ENCODE measurements at regions not wholly inside any gene's neighbourhood (a gene's known extent, or its start where the extent isn't known, plus 50 kb on each side); places are given as distances from the start of the nearest gene placed in this dataset.
"Not testable (repeated sequence)": the region's sequence is repeated elsewhere in the genome, so short reads cannot be mapped to it uniquely, and the experiment has no call there.

DNA sequence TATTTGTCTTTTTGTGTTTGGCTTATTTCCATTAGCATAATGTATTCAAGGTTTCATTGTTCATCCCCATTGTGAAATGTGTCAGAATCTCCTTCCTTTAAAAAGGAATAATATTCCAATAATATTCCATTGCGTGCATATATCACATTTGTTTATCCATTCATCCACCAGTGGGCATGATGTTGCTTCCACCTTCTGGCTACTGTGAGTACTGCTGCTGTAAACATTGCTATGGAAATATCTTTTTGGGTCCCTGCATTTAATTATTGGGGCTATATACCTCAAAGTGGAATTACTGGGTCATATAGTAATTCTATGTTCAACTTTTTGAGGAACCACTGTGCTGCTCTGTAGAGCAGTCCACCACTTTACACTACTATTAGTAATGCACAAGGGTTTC, 123.1 kb downstream of the POTEG start:
- H3K4me1 Mint-ChIP-seq (ENCODE audit: low read depth); H3K9me3 ChIP-seq (ENCODE audit: control insufficient read depth in 1 of 2, insufficient read depth in 1 of 2, low read length in 2 of 2); ATAC-seq (ENCODE audit: poor library complexity); H3K4me1 ChIP-seq (ENCODE audit: insufficient read depth, low read length); H3K4me3 ChIP-seq (ENCODE audit: low read length); POLR2A ChIA-PET; H3K27me3 ChIP-seq (ENCODE audit: control insufficient read depth in 1 of 2, insufficient read depth in 2 of 2, low read length in 2 of 2); H3K27ac Mint-ChIP-seq; H3K4me3 Mint-ChIP-seq; H3K36me3 ChIP-seq (ENCODE audit: insufficient read depth, low read length); H3K9me3 Mint-ChIP-seq; DNase-seq; H3K27me3 Mint-ChIP-seq; intact Hi-C loops (cut with DNase I, micrococcal nuclease); H3K36me3 Mint-ChIP-seq (ENCODE audit: low read depth); H3K27ac ChIP-seq (ENCODE audit: low read depth in 1 of 2, low read length in 2 of 2); CTCF ChIA-PET: not testable (repeated sequence)

DNA sequence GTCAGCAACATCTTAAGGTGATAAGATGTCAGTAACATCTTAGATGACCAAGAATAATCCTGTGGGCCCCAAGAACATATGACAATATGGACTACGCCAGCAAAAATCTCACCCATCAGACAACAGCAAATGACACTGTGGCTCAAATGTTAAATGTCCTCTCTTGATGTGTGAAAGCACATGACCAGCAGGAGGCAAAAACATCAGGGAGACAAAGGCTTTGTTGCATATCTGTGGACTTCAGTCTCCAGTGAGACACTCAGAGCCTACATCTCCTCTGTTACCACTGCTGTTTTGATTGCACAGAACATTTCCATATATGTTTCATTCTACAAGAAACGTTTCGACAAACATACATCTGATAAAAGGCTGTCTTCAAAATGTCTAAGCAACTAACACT, 103.5 kb downstream of the POTEG start:
- POLR2A ChIA-PET; CTCF ChIA-PET; H3K36me3 ChIP-seq (ENCODE audit: insufficient read depth, low read length); H3K9me3 Mint-ChIP-seq; DNase-seq; H3K27me3 Mint-ChIP-seq; H3K4me3 ChIP-seq (ENCODE audit: low read length); H3K27ac ChIP-seq (ENCODE audit: low read depth in 1 of 2, low read length in 2 of 2); H3K9me3 ChIP-seq (ENCODE audit: control insufficient read depth in 1 of 2, insufficient read depth in 1 of 2, low read length in 2 of 2); H3K4me3 Mint-ChIP-seq; H3K36me3 Mint-ChIP-seq (ENCODE audit: low read depth); H3K27ac Mint-ChIP-seq; H3K27me3 ChIP-seq (ENCODE audit: control insufficient read depth in 1 of 2, insufficient read depth in 2 of 2, low read length in 2 of 2); intact Hi-C loops (cut with DNase I, micrococcal nuclease); H3K4me1 ChIP-seq (ENCODE audit: insufficient read depth, low read length); ATAC-seq (ENCODE audit: poor library complexity); H3K4me1 Mint-ChIP-seq (ENCODE audit: low read depth): not testable (repeated sequence)

DNA sequence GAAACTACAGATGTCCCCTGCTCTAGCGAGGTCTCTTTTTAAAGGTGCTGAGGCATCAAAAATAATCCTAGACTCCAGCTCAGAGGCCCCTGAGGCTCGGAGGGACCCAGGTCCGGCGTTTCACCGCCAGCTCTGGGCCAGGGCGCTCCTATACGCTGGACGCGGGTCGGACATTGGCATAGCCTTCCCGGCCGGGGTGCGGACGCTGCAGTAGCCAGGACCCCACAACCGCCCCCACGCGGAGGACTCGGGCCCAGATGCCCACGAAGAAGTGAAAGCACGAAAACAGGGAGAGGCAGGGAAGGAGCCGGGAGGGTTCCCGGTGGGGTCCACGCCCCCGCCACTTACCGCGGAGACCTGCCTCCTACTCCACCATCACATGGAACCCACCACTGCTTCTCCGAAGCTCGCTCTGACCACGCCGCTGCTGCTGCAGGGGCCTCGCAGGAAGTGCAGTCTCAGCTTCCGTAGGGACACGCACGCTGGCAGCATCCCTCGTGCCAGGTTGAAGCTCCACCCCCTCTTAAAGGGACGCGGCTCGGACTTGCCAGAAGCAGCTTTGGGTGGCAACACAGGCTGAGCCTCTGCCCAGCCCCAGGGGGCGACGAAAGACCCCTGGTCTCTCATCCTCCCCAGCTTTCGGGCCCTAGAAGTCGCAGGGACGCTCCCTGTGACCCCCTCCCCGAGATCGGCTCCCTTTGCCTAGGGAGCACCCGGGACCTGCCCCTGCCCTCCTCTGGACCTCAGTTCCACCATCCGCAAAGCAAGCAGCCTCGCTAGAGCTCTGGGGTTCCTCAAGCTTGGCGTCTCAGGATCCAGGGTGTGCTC, 96.7 kb downstream of the POTEG start:
- H3K4me1 Mint-ChIP-seq (ENCODE audit: low read depth); DNase-seq; CTCF ChIA-PET; ATAC-seq (ENCODE audit: poor library complexity); POLR2A ChIA-PET; H3K9me3 ChIP-seq (ENCODE audit: control insufficient read depth in 1 of 2, insufficient read depth in 1 of 2, low read length in 2 of 2); H3K27ac Mint-ChIP-seq; intact Hi-C loops (cut with DNase I, micrococcal nuclease); H3K9me3 Mint-ChIP-seq; H3K4me3 Mint-ChIP-seq; H3K36me3 Mint-ChIP-seq (ENCODE audit: low read depth); H3K4me3 ChIP-seq (ENCODE audit: low read length); H3K27me3 ChIP-seq (ENCODE audit: control insufficient read depth in 1 of 2, insufficient read depth in 2 of 2, low read length in 2 of 2); H3K36me3 ChIP-seq (ENCODE audit: insufficient read depth, low read length); H3K27ac ChIP-seq (ENCODE audit: low read depth in 1 of 2, low read length in 2 of 2); H3K4me1 ChIP-seq (ENCODE audit: insufficient read depth, low read length); H3K27me3 Mint-ChIP-seq: not testable (repeated sequence)

DNA sequence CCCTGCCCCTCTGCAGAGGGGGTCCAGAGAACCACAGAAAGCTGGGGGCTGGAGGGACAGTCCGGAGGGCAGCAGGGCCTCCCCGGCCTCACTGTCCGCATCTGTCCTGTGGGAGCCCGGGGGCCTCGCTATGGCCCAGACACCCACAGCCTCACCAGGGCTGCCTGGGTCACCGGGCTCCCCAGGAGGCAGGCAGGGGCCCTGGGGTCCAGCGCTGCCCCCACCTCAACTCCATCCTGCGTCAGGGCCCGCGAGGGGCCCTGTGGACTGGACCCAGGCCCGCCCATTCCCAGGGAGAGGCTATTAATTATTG, 96.1 kb downstream of the POTEG start:
- H3K4me1 ChIP-seq (ENCODE audit: insufficient read depth, low read length); H3K4me1 Mint-ChIP-seq (ENCODE audit: low read depth); H3K4me3 Mint-ChIP-seq; POLR2A ChIA-PET; intact Hi-C loops (cut with DNase I, micrococcal nuclease); H3K9me3 ChIP-seq (ENCODE audit: control insufficient read depth in 1 of 2, insufficient read depth in 1 of 2, low read length in 2 of 2); H3K27ac Mint-ChIP-seq; H3K27ac ChIP-seq (ENCODE audit: low read depth in 1 of 2, low read length in 2 of 2); H3K9me3 Mint-ChIP-seq; ATAC-seq (ENCODE audit: poor library complexity); H3K27me3 ChIP-seq (ENCODE audit: control insufficient read depth in 1 of 2, insufficient read depth in 2 of 2, low read length in 2 of 2); H3K4me3 ChIP-seq (ENCODE audit: low read length); H3K36me3 Mint-ChIP-seq (ENCODE audit: low read depth); H3K36me3 ChIP-seq (ENCODE audit: insufficient read depth, low read length); H3K27me3 Mint-ChIP-seq; DNase-seq; CTCF ChIA-PET: not testable (repeated sequence)

DNA sequence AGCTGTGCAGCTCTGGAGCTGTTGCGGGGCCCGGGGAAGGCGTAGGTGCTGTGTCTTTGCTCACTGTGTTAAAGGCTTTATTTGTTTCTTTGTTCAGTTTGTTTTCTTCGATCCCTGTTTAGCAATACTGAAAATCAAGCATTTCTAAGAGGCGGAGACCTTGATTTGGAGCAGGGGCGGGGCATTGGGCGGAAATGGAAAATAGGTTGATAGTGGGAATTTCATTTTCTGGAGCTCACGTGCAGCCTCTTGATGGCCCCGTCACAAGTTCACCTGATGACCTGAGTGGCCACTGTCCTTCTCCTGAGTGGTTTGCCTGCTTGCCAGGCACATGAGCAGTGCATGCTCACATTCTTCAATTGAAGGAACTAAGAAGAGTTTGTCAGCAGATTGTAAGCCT, 93.2 kb downstream of the POTEG start:
- ATAC-seq (ENCODE audit: poor library complexity); DNase-seq; H3K36me3 Mint-ChIP-seq (ENCODE audit: low read depth); H3K27me3 Mint-ChIP-seq; H3K36me3 ChIP-seq (ENCODE audit: insufficient read depth, low read length); H3K27me3 ChIP-seq (ENCODE audit: control insufficient read depth in 1 of 2, insufficient read depth in 2 of 2, low read length in 2 of 2); H3K4me1 Mint-ChIP-seq (ENCODE audit: low read depth); POLR2A ChIA-PET; H3K4me3 ChIP-seq (ENCODE audit: low read length); H3K27ac Mint-ChIP-seq; H3K9me3 Mint-ChIP-seq; H3K27ac ChIP-seq (ENCODE audit: low read depth in 1 of 2, low read length in 2 of 2); H3K4me1 ChIP-seq (ENCODE audit: insufficient read depth, low read length); CTCF ChIA-PET; intact Hi-C loops (cut with DNase I, micrococcal nuclease); H3K4me3 Mint-ChIP-seq; H3K9me3 ChIP-seq (ENCODE audit: control insufficient read depth in 1 of 2, insufficient read depth in 1 of 2, low read length in 2 of 2): not testable (repeated sequence)

DNA sequence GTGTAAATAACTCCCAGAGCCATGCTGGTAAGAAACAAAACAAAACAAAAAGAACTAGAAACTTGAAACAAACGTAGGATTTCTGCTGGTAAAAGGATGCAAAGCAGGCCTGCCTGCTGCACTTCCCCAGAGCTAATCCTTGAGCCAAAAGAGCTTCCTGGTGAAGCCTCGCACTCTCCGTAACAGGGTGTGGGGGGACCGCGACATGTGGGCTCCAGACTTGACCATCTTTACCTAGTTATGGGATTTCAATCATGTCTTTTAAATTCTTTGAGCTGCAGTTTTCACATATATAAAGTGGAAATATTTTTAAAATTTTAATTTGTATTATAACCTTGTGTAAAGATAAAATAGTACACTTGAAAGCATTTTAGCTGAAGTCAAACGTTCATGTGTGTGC, 92.5 kb downstream of the POTEG start:
- DNase-seq; H3K27me3 Mint-ChIP-seq; H3K36me3 Mint-ChIP-seq (ENCODE audit: low read depth); H3K27me3 ChIP-seq (ENCODE audit: control insufficient read depth in 1 of 2, insufficient read depth in 2 of 2, low read length in 2 of 2); H3K9me3 Mint-ChIP-seq; H3K4me3 Mint-ChIP-seq; H3K27ac ChIP-seq (ENCODE audit: low read depth in 1 of 2, low read length in 2 of 2); H3K9me3 ChIP-seq (ENCODE audit: control insufficient read depth in 1 of 2, insufficient read depth in 1 of 2, low read length in 2 of 2); H3K27ac Mint-ChIP-seq; POLR2A ChIA-PET; H3K4me1 ChIP-seq (ENCODE audit: insufficient read depth, low read length); ATAC-seq (ENCODE audit: poor library complexity); H3K36me3 ChIP-seq (ENCODE audit: insufficient read depth, low read length); H3K4me3 ChIP-seq (ENCODE audit: low read length); intact Hi-C loops (cut with DNase I, micrococcal nuclease); H3K4me1 Mint-ChIP-seq (ENCODE audit: low read depth); CTCF ChIA-PET: not testable (repeated sequence)

DNA sequence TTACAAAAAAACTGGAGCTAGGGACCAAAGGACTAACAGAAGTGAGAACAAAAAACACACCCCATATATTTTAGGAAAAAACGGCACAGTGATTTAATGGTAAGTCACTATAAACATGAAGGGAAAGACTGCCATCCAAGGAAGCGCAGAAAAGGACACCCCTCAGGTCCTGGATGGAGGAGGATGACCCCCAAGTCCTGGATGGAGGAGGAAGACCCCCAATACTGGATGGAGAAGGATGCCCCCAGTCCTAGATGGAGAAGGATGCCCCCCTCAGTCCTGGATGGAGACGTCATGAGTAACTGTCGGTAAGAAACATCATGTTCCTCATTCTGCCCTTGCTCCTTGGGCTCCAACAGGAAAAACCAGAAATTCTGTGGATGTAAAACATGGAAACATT, 89.9 kb downstream of the POTEG start:
- POLR2A ChIA-PET; intact Hi-C loops (cut with DNase I, micrococcal nuclease); H3K4me3 Mint-ChIP-seq; H3K36me3 Mint-ChIP-seq (ENCODE audit: low read depth); H3K9me3 Mint-ChIP-seq; H3K9me3 ChIP-seq (ENCODE audit: control insufficient read depth in 1 of 2, insufficient read depth in 1 of 2, low read length in 2 of 2); H3K4me1 ChIP-seq (ENCODE audit: insufficient read depth, low read length); H3K4me3 ChIP-seq (ENCODE audit: low read length); H3K27ac Mint-ChIP-seq; CTCF ChIA-PET; H3K27me3 Mint-ChIP-seq; H3K27ac ChIP-seq (ENCODE audit: low read depth in 1 of 2, low read length in 2 of 2); H3K27me3 ChIP-seq (ENCODE audit: control insufficient read depth in 1 of 2, insufficient read depth in 2 of 2, low read length in 2 of 2); DNase-seq; ATAC-seq (ENCODE audit: poor library complexity); H3K36me3 ChIP-seq (ENCODE audit: insufficient read depth, low read length); H3K4me1 Mint-ChIP-seq (ENCODE audit: low read depth): not testable (repeated sequence)

All from CD4-positive, alpha-beta T cell (primary cell).